Dendritic cell treated with granulocyte-macrophage colony-stimulating factor and Interleukin-4, amounts not matched to agents 40 ng/mL and 50 ng/mL, for 4 days (primary cell): ENCODE measurements at regions not wholly inside any gene's neighbourhood (a gene's known extent, or its start where the extent isn't known, plus 50 kb on each side); places are given as distances from the start of the nearest gene placed in this dataset.
A peak's percentile ranks its signal among the peaks of the same experiment; 100 is the strongest.

ENCODE experiments used
- H3K27ac Mint-ChIP-seq: one replicate; pipeline ENCODE4 v1.8.0; 2022; ENCODE audit warnings: mild to moderate bottlenecking, mixed read lengths
- H3K27me3 Mint-ChIP-seq: one replicate; pipeline ENCODE4 v1.8.0; 2022; ENCODE audit warnings: mild to moderate bottlenecking, mixed read lengths
- H3K36me3 Mint-ChIP-seq: one replicate; pipeline ENCODE4 v1.8.0; 2022; ENCODE audit warnings: low read depth, mixed read lengths
- H3K4me1 Mint-ChIP-seq: one replicate; pipeline ENCODE4 v1.8.0; 2022; ENCODE audit warnings: low read depth, mixed read lengths
- H3K4me3 Mint-ChIP-seq: one replicate; pipeline ENCODE4 v1.8.0; 2022; ENCODE audit warnings: mild to moderate bottlenecking, moderate library complexity, mixed read lengths
- H3K9me3 Mint-ChIP-seq: one replicate; pipeline ENCODE4 v1.8.0; 2022; ENCODE audit warnings: mixed read lengths
- intact Hi-C: fragments of 100-400 bp; cut with micrococcal nuclease; formaldehyde crosslinking; loops from one replicate; pipeline ENCODE4 v1.15.0; 2022

DNA sequence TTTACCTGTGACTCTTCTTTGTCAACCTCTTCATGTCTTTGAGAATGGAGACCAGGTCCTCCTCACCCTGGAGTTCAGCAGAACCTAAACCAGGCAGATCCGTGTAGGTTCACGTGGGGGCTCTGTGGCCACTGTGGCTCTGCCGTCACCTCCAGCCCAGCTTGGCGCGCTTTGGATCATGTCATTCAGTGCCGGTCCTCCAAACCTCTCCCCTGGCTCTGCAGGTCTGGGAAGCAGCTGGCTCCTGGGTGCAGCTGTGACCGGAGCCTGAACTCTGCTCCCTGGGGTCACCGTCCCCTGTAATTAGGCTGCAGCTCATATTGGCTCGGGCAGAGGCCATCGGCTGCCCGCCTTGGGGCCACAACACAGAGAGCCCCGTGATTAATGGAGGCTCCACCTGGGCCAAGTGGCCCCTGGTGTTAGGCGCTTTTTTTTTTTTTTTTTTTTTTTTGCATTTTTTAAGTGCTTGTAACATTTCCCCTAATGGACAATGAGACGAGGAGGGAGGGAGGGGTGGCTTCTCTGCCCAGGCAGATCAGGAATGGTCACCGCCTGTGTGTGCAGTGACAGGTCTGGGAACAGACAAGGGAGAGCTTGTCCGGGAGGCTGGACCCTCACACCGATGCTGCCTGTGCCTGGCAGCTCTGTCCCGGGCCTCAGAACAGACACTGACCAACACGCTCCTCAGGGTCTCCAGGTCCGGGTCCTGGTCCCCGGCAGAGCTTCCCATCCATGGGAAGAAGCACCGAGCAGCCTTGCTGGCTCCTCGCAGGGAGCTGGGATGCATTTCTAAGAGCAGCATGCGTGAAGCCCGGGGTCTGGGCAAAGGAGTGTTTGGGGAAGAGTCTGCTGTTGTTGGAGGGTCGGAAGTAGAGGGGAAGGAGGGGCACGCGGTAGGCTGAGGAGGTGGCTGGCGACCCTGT, 247.9 kb downstream of the SEC14L1 start:
- Mint-ChIP-seq H3K9me3 (no peaks in the 10 kb centered on the region), H3K4me1 (peaks cover 91% of the 10 kb centered on the region), H3K27me3 (no peaks in the 10 kb centered on the region), H3K36me3 (peaks cover 54% of the 10 kb centered on the region), H3K4me3 (peak overlapping the region; percentile 80), H3K27ac (peak overlapping the region; percentile 84)
- intact Hi-C loops, result no loop called here

DNA sequence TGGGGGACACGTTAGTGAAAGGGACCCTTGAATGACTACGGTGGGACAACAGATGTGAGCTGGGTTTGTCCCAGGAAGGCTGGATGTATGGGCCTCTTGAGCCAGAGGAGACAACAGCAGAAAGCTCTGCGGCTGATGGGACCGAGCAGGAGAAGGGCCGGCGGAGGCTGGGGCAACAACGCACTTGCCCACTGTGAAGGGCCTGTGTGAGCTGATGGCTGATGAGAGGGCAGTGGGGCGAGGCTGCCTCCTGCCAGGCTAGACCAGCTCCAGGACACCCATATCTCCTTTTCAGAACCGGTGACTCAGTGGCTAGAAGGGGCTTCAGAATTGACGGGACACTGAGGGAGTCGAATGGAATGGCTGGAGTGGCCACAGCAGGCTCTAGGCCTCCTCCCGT, 250.1 kb downstream of the SEC14L1 start:
- no peaks in the 10 kb centered on the region for H3K9me3 Mint-ChIP-seq
- no peaks in the 10 kb centered on the region for H3K27me3 Mint-ChIP-seq
- peak overlapping the region; percentile 45 for H3K4me3 Mint-ChIP-seq
- peaks cover 90% of the 10 kb centered on the region for H3K4me1 Mint-ChIP-seq
- intact Hi-C loops, result no loop called here
- peak overlapping the region; percentile 84 for H3K27ac Mint-ChIP-seq
- peaks cover 52% of the 10 kb centered on the region for H3K36me3 Mint-ChIP-seq

DNA sequence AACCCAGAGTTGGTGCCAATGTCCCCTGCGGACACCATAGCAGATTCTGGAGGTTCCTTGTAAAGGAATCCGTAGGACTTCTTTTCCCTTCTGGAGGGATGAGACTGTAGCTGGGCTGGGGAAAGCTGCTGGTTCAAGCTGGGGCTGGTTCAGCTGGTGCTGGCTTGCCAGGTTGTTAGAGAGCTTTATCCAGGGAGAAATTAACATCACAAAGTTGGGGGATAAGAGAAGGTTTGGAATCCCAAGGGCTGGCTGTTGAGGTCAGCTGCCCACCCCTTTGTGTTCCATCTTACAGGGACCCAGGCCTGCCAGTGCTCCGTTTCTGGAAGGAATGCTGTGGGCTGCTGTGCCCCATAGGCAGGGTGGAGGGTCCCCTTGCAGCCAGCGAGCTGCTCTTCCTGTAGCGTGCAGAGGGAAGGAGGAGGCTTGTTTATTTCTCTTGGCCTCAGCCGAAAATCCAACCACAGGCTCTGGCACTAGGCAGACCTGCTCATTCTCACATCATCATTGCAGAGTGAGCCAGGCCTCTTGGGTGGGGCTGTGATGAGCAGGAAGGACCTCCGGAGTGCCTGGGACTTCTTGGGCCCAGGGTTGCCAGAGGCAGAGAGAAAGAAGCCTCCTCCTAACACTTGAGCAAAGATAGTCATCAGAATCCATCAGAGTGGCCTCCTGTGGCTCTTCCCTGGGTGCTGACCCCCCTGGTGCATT, 251.1 kb downstream of the SEC14L1 start:
- no peaks in the 10 kb centered on the region for H3K27me3 Mint-ChIP-seq
- H3K36me3 Mint-ChIP-seq, result peaks cover 52% of the 10 kb centered on the region
- no peaks in the 10 kb centered on the region for H3K9me3 Mint-ChIP-seq
- H3K4me3 Mint-ChIP-seq, result peak overlapping the region; percentile 28
- peaks cover 90% of the 10 kb centered on the region for H3K4me1 Mint-ChIP-seq
- intact Hi-C loops, result no loop called here
- peak overlapping the region; percentile 68 for H3K27ac Mint-ChIP-seq

DNA sequence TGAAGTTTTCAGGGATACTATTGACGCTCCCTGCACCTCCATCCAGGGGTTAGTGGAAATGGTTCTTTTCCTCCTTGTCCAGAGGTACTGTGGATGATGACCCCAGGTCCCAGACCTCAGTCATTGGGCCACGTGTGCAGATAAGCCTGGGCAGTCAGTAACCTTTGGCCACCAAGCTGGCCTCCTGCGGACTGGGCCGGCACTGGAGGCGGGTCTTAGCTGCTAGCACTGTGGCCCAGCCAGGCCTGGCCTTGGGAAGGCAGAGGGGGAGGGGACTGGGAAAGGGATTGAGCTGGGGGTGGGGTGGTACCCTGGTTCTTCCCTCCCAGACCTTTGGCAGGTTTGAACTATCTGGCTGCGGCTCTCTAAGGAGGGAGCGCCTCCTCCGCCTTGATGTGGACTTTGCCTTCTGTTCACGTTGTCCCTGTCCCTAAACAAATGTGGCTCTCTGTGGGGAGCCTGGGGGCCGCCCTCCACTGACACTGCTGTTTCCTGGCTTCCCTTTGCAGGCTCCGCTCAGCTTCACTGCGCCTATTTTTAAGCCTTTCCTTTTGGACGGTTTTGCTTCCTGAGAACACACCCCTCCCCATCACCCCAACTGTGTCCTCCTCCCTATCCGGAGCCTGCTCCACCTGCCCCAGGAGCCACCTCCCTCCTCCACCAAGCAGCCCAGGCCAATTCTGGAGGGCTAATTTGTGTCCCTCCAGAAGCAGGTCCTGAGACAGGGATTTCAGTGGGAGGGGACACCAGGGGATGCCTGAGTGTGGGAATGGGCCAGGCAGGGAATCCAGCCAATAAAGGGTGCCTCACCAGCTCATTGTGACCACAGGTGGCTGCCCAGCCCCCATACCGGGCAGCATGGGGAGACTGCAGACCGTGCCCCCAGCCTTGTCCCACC, 251.9 kb downstream of the SEC14L1 start:
- intact Hi-C loops, result no loop called here
- Mint-ChIP-seq H3K9me3 (no peaks in the 10 kb centered on the region), H3K4me3 (no peak overlapping the region), H3K27me3 (no peaks in the 10 kb centered on the region), H3K27ac (peak overlapping the region; percentile 68), H3K4me1 (peaks cover 90% of the 10 kb centered on the region), H3K36me3 (peaks cover 59% of the 10 kb centered on the region)

DNA sequence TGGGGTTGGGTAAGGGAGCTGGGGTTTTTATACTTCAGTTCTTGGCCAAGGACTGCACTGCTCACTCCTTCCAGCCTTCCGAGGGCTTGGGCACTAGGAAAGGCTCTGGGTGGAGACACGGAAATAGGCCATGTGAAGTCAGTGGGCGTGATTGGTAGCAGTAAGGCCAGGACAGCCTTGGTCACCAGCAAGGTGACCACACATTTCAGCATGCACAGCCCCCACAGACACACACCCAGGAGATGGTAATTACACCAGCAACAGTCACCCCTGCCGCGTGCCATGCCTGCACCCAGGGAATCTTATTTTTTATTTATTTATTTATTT, 252.5 kb downstream of the SEC14L1 start:
- intact Hi-C loops, result no loop called here
- H3K4me1 Mint-ChIP-seq, result peaks cover 90% of the 10 kb centered on the region
- H3K36me3 Mint-ChIP-seq, result peaks cover 62% of the 10 kb centered on the region
- no peaks in the 10 kb centered on the region for H3K9me3 Mint-ChIP-seq
- no peaks in the 10 kb centered on the region for H3K27me3 Mint-ChIP-seq
- H3K4me3 Mint-ChIP-seq, result no peak overlapping the region
- peak overlapping the region; percentile 27 for H3K27ac Mint-ChIP-seq

DNA sequence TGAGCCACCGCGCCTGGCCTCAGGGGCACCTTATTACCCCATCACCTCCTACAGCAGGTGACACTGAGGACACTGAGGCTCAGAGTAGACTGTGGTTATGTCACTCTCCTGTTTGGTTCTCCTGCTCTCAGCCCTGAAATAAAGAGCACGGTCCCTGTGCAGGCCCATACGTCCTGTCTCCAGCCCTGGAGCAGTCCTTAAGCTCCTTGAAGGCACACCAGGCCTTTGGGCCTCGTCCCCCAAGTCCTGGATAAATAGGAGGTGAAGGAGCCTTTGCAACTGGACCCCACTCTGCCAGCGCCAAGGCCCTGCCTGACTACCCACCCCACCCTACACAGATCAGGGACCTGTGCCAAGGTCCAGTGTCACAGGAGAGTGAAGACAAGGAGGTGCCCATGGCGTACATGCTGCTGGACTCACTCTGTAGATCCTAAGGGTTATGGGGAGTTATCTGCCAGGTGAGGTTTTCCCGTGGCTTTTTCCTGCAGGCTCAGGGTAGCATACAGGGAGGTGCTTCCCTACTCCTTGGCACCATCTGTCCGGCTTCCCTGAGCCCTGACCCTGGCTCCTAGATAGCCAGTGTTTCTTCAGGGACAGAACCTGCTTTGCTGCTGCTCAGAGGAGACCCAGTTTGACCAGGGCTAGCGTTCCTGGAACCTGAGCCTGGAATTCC, 253.2 kb downstream of the SEC14L1 start:
- H3K4me1 Mint-ChIP-seq, result peaks cover 90% of the 10 kb centered on the region

DNA sequence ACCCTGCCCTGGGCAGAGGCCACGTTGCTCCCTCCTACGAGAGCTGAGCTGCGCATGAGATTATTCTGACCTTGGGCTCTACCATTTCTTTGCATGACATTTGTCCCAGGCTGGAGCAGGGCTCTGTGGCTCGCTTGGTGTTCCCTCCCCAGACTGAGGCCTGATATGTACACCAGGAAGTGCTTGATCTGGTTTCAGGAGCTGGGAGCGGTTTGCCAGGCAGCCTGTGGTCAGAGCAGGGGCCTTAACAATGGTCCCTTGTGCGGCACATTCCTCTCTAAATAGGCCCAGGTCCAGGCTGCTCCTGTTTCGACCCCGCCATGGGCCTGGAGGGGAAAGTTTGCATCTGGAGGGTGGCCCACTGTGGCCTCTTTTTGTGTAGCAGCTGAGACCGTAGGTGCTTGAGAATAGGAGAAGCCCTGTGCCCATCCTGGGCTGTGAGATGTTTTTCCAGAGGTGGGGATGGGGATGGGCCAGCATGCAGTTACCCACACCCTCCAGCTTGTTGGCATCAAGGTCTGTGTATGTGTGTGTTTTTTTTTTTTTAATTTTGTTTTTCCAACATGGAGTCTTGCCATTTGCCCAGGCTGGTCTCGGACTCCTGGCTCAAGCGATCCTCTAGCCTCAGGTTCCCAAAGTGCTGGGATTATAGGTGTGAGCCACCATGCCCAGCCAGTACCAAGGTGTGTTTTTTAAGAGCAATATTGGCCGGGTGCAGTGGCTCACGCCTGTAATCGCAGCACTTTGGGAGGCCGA, 253.9 kb downstream of the SEC14L1 start:
- Mint-ChIP-seq H3K9me3 (no peaks in the 10 kb centered on the region), H3K27me3 (no peaks in the 10 kb centered on the region), H3K4me1 (peaks cover 90% of the 10 kb centered on the region), H3K27ac (peak overlapping the region; percentile 15), H3K36me3 (peaks cover 74% of the 10 kb centered on the region), H3K4me3 (no peak overlapping the region)
- intact Hi-C loops, result no loop called here

More for the DNA sequence above, 253.2 kb downstream of the SEC14L1 start:
- H3K4me3 Mint-ChIP-seq, result no peak overlapping the region
- intact Hi-C loops, result no loop called here
- peaks cover 67% of the 10 kb centered on the region for H3K36me3 Mint-ChIP-seq
- peak overlapping the region; percentile 15 for H3K27ac Mint-ChIP-seq
- no peaks in the 10 kb centered on the region for H3K9me3 Mint-ChIP-seq
- no peaks in the 10 kb centered on the region for H3K27me3 Mint-ChIP-seq

DNA sequence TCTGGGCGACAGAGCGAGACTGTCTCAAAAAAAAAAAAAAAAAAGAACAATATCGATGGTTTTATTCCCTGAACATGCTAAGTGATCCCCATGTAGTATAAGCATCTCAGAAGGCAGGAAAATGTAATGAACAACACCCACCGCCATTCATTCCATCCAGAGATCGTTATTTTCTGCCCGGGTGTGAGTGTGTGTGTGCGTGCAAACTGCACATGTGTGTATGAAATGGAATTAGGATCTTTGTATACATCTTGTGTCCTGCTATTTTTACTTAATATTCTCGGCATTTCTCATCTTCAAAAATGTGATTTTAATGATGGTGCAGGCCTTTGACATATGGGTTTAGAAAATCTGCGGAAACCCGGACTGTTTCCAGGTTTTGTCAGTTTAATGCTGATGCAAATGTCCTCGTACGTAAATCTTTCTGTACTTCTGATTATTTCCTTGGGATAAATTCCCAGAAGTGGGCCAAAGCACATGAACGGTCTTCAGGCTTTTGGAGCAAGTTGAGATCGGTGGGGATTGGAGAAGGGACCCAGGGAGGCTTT, 254.8 kb downstream of the SEC14L1 start:
- Mint-ChIP-seq H3K4me3 (no peak overlapping the region), H3K27ac (no peak overlapping the region), H3K9me3 (no peaks in the 10 kb centered on the region), H3K36me3 (peaks cover 75% of the 10 kb centered on the region), H3K4me1 (peaks cover 94% of the 10 kb centered on the region), H3K27me3 (no peaks in the 10 kb centered on the region)
- intact Hi-C loops, result no loop called here

DNA sequence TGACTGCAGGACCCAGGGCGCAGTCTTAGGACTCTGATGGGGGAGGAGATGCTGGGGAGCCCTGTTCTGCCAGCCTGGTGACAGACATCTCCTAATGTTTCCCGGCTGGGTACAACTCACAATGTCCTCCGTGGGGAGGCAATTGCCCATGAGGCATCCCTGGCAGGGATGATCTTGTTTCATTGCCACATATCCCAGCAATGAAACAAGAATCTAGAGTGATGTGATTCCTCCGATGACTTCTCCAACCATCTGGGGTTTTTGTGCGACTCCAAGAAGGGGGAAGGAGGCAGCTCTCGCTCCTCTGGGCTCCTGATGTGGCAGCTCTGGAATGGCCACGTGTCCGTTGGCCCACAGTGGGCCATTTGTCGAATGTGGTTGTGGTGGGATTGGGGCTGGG, 255.8 kb downstream of the SEC14L1 start:
- Mint-ChIP-seq H3K9me3 (no peaks in the 10 kb centered on the region), H3K4me3 (no peak overlapping the region), H3K27me3 (no peaks in the 10 kb centered on the region), H3K27ac (no peak overlapping the region), H3K4me1 (peaks cover 94% of the 10 kb centered on the region), H3K36me3 (peaks cover 72% of the 10 kb centered on the region)
- intact Hi-C loops, result no loop called here

DNA sequence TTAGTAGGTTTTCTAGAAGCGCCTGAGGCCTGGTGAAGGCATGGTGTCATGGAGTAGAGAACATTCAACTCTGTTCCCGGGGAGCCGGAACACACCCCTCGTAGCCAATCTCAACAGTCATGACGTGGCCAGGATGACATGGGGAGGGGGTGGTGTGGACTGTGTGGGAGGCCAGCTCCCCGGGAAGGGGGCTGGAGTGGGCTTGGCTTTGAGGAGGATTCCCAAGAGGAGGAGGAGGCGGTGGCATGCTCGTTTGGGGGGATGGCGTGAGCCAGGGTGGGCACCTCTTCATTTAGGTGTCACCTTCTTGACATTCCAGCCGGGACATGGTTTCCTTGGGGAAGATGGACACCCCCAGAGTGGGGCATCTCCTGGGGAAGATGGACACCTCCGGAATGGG, 257.5 kb downstream of the SEC14L1 start:
- intact Hi-C loops, result no loop called here
- Mint-ChIP-seq H3K4me1 (peaks cover 94% of the 10 kb centered on the region), H3K4me3 (no peak overlapping the region), H3K36me3 (peaks cover 81% of the 10 kb centered on the region), H3K27me3 (no peaks in the 10 kb centered on the region), H3K9me3 (no peaks in the 10 kb centered on the region), H3K27ac (peak overlapping the region; percentile 34)

DNA sequence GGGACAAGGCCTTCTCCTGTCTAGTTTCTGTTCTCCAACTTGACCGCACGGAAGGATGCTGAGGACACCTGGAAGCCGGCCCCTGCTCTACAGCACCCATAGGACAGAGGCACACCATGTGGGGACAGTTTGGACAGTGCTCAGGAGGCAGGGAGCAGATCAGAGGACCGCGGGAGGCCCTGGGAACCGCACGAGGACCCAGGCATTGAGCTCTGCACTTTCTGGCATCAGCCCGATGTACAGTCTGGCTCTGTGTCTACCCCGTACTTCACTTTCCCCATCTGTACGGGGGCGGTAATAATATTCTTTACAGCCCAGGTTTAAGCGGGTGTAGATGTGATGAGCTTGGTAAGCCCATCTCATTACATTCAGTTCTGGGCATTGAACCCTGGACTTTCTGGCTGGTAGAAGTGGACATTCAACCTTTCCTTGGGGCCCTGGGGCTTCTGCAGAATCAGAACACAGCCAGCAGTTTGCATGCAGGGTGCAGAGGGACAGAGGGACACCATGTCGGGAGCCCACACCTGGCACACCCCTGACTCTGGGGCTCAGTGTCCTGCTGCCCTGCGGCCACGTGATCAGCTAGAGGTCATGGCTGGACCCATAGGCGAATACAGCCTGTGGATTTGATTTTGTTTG, 258.7 kb downstream of the SEC14L1 start:
- intact Hi-C loops, result no loop called here
- H3K9me3 Mint-ChIP-seq, result no peaks in the 10 kb centered on the region
- H3K4me3 Mint-ChIP-seq, result no peak overlapping the region
- peaks cover 97% of the 10 kb centered on the region for H3K4me1 Mint-ChIP-seq
- peaks cover 82% of the 10 kb centered on the region for H3K36me3 Mint-ChIP-seq
- peak overlapping the region; percentile 53 for H3K27ac Mint-ChIP-seq
- no peaks in the 10 kb centered on the region for H3K27me3 Mint-ChIP-seq

DNA sequence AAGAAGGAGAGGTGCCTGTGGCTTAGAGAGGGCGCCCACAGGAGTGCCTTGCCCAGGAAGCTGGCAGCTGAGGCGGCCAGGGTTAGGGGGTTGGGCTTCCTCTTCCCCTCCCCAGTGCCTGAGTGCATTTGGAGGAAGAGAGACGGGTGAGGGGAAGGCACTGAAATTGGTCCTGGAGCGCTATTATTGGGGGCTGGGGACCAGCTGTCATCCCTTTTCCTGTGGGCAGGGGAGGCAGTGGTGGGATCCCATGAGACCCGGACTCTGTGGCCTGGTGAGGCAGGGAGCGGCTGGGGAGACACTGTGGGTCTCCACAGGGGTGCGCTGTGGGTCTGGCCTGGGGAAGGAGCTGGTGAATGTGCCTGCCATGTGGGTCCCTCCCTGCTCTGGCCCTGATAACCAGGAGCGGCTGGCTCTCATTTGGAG, 259.7 kb downstream of the SEC14L1 start:
- peaks cover 100% of the 10 kb centered on the region for H3K4me1 Mint-ChIP-seq
- peaks cover 85% of the 10 kb centered on the region for H3K36me3 Mint-ChIP-seq

More for the DNA sequence above, 259.7 kb downstream of the SEC14L1 start:
- peak overlapping the region; percentile 53 for H3K27ac Mint-ChIP-seq
- intact Hi-C loops, result loop anchor here (10.0 kb wide), 1 partner anchor 76 kb away; no protein-coding TSS in a partner anchor
- peak overlapping the region; percentile 65 for H3K4me3 Mint-ChIP-seq
- H3K27me3 Mint-ChIP-seq, result no peaks in the 10 kb centered on the region
- no peaks in the 10 kb centered on the region for H3K9me3 Mint-ChIP-seq
